ENCODE measurements at regions not wholly inside any gene's neighbourhood (a gene's known extent, or its start where the extent isn't known, plus 50 kb on each side); places are given as distances from the start of the nearest gene placed in this dataset.
A peak's percentile ranks its signal among the peaks of the same experiment; 100 is the strongest.

- TF ChIP-seq REST (IDR thresholded peaks at IDR 0.05; ENCODE audit: insufficient read depth in 1 of 2, low read depth in 2 of 2, low read length in 2 of 2) (no peak), POLR2AphosphoS5 (IDR thresholded peaks at IDR 0.05; ENCODE audit: low read depth, low read length) (0 out of 2 replicates have a peak, but pooled peaks have one; percentile 13)
Measured at GRCh38 chr1:198929961-198930599, 291.2 kb downstream of the PTPRC start.

GRCh38 chr1:198932351-198932991, 293.6 kb downstream of the PTPRC start:
- no peak for TF ChIP-seq FOXP2 (optimal IDR thresholded peaks at IDR 0.05; ENCODE audit: borderline replicate concordance, extremely low read depth, extremely low read length, insufficient read depth)
- no peak for TF ChIP-seq SIN3A (IDR thresholded peaks at IDR 0.05; ENCODE audit: borderline replicate concordance, insufficient read depth, low read length)
- no peak for TF ChIP-seq TAF1 (IDR thresholded peaks at IDR 0.05; ENCODE audit: borderline replicate concordance, insufficient read depth, low read length)
- no peak; the same call in 1 of the 2 replicates for TF ChIP-seq POLR2AphosphoS5 (IDR thresholded peaks at IDR 0.05; ENCODE audit: low read depth, low read length)
- TF ChIP-seq REST (IDR thresholded peaks at IDR 0.05; ENCODE audit: insufficient read depth in 1 of 2, low read depth in 2 of 2, low read length in 2 of 2), result no peak

- TF ChIP-seq TAF1 (IDR thresholded peaks at IDR 0.05; ENCODE audit: borderline replicate concordance, insufficient read depth, low read length), result no peak
- TF ChIP-seq SIN3A (IDR thresholded peaks at IDR 0.05; ENCODE audit: borderline replicate concordance, insufficient read depth, low read length), result no peak
- no peak for TF ChIP-seq REST (IDR thresholded peaks at IDR 0.05; ENCODE audit: insufficient read depth in 1 of 2, low read depth in 2 of 2, low read length in 2 of 2)
- no peak for TF ChIP-seq POLR2AphosphoS5 (IDR thresholded peaks at IDR 0.05; ENCODE audit: low read depth, low read length)
- no peak for TF ChIP-seq FOXP2 (optimal IDR thresholded peaks at IDR 0.05; ENCODE audit: borderline replicate concordance, extremely low read depth, extremely low read length, insufficient read depth)
Measured at GRCh38 chr1:198933515-198934222, 294.8 kb downstream of the PTPRC start.

- TF ChIP-seq POLR2AphosphoS5 (IDR thresholded peaks at IDR 0.05; ENCODE audit: low read depth, low read length), result no peak
- TF ChIP-seq FOXP2 (optimal IDR thresholded peaks at IDR 0.05; ENCODE audit: borderline replicate concordance, extremely low read depth, extremely low read length, insufficient read depth), result no peak
Measured at GRCh38 chr1:198934426-198934825, 295.6 kb downstream of the PTPRC start.

- TF ChIP-seq SIN3A (IDR thresholded peaks at IDR 0.05; ENCODE audit: borderline replicate concordance, insufficient read depth, low read length), result peak; percentile 55; the same call in 1 of the 2 replicates
- TF ChIP-seq REST (IDR thresholded peaks at IDR 0.05; ENCODE audit: insufficient read depth in 1 of 2, low read depth in 2 of 2, low read length in 2 of 2), result no peak
Measured at GRCh38 chr1:198934901-198935305, 296.1 kb downstream of the PTPRC start.

Measured in PFSK-1 (cell line).